Stimulated activated naive CD8-positive, alpha-beta T cell treated with anti-CD3 and anti-CD28 coated beads, Interleukin-15, amount 100 ng/mL, for 72 hours (primary cell): ENCODE measurements at regions not wholly inside any gene's neighbourhood (a gene's known extent, or its start where the extent isn't known, plus 50 kb on each side); places are given as distances from the start of the nearest gene placed in this dataset.
A peak's percentile ranks its signal among the peaks of the same experiment; 100 is the strongest.
"Not testable (repeated sequence)": the region's sequence is repeated elsewhere in the genome, so short reads cannot be mapped to it uniquely, and the experiment has no call there.

Source experiments
- ATAC-seq: fragments of 150-1000 bp; cut with Tn5 transposase; 2 replicates; pipeline ENCODE4 v1.10.0; 2021; ENCODE audit warnings: mild to moderate bottlenecking, moderate library complexity
- DNase-seq, 2 donors: peaks; one replicate each; pipeline ENCODE4 v3.0.0; 2021 to 2022
- H3K27ac Mint-ChIP-seq, 2 donors: one replicate each; pipeline ENCODE4 v1.8.0; 2022; ENCODE audit warnings: mild to moderate bottlenecking in 2 of 2, mixed read lengths in 2 of 2, moderate library complexity in 2 of 2
- H3K27me3 Mint-ChIP-seq: one replicate; pipeline ENCODE4 v1.8.0; 2022; ENCODE audit warnings: mixed read lengths
- H3K4me1 Mint-ChIP-seq: one replicate; pipeline ENCODE4 v1.8.0; 2022; ENCODE audit warnings: mild to moderate bottlenecking, mixed read lengths
- H3K4me3 Mint-ChIP-seq, 2 donors: one replicate each; pipeline ENCODE4 v1.8.0; 2022; ENCODE audit warnings: mild to moderate bottlenecking in 2 of 2, mixed read lengths in 2 of 2, moderate library complexity in 1 of 2
- H3K9me3 Mint-ChIP-seq, 2 donors: one replicate each; pipeline ENCODE4 v1.8.0; 2022; ENCODE audit warnings: mixed read lengths in 2 of 2

DNA sequence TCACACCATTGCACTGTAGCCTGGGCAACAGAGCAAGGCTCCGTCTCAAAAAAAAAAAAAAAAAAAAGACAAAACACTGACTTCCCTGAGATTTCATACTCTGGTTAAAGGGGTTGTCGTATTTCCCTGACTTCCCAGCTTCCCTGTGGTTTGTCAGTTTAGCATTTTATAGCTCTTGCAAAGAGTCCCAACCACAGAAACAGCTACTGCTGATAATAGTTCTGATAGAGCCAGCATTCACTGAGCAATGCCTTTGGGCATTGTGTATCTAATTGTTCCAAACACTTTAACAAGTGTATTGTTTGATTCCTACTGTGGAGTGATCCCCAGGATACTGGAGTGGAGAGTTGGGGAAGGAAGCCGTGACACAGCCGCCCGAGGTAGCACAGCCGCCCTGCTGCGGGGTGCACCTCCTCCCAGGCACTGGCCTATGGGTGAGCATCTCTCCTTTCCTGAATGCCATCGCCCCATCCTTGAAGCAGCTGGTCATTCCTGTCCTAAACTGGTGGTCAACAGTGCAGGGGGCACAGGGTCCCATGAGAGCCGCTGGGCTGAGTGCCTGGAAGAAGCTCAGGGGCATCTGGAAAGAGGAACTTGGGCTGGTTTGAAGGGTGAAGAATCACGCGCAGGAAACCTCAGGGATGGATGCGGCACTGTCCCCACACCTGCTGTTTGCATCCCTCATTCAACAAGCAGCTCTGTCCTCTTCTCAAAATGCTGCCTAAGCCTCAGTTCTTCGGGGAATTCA lies 81.0 kb upstream of the TMEM18 start:
- ATAC-seq (no peak), DNase-seq (no peak)
- Mint-ChIP-seq H3K27me3 (peaks cover 26% of the 10 kb centered on the region), H3K4me1 (peaks cover 8% of the 10 kb centered on the region), H3K27ac (no peak overlapping the region), H3K4me3 (no peak overlapping the region), H3K9me3 (peaks cover 0 to 4% of the 10 kb centered on the region in 2 donors)

GRCh38 chr2:753123-753522 lies 75.9 kb upstream of the TMEM18 start:
- Mint-ChIP-seq H3K9me3 (peaks cover 0 to 4% of the 10 kb centered on the region in 2 donors), H3K27me3 (peaks cover 44% of the 10 kb centered on the region), H3K4me3 (no peak overlapping the region), H3K4me1 (no peaks in the 10 kb centered on the region), H3K27ac (no peak overlapping the region)
- no peak for ATAC-seq
- no peak for DNase-seq

- no peak for ATAC-seq
Measured at GRCh38 chr2:751474-751873, 74.3 kb upstream of the TMEM18 start.

DNA sequence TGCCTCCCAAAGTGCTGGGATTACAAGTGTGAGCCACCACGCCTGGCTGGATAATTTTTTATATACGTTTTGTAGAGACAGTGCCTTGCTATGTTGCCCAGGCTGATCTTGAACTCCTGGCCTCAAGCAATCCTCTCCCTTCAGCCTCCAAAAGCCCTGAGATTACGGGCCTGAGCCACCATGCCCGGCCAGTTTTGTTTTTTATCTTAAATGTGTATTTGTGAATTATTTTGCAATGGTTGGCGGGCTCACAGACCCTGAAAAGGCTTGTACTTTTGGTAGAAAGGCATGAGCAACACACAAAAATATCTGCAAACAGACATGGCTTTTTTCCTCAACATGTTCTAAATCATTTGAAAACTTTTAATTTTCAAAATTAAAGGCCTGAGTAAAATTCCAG lies 73.4 kb upstream of the TMEM18 start:
- ATAC-seq (no peak), DNase-seq (no peak)
- H3K27me3 Mint-ChIP-seq: peaks cover 34% of the 10 kb centered on the region
- no peaks in the 10 kb centered on the region for H3K4me1 Mint-ChIP-seq
- H3K4me3 Mint-ChIP-seq: no peak overlapping the region
- H3K27ac Mint-ChIP-seq: no peak overlapping the region
- H3K9me3 Mint-ChIP-seq: peaks cover 0 to 2% of the 10 kb centered on the region in 2 donors

More at GRCh38 chr2:751474-751873, 74.3 kb upstream of the TMEM18 start:
- Mint-ChIP-seq H3K27ac (no peak overlapping the region), H3K9me3 (no peaks in the 10 kb centered on the region), H3K4me3 (no peak overlapping the region), H3K4me1 (no peaks in the 10 kb centered on the region), H3K27me3 (peaks cover 38% of the 10 kb centered on the region)
- no peak for DNase-seq

GRCh38 chr2:747762-748351 lies 70.7 kb upstream of the TMEM18 start:
- Mint-ChIP-seq H3K9me3 (peaks cover 0 to 5% of the 10 kb centered on the region in 2 donors), H3K4me3 (no peak overlapping the region), H3K4me1 (no peaks in the 10 kb centered on the region), H3K27ac (no peak overlapping the region), H3K27me3 (peaks cover 37% of the 10 kb centered on the region)
- DNase-seq: no peak
- no peak for ATAC-seq

DNA sequence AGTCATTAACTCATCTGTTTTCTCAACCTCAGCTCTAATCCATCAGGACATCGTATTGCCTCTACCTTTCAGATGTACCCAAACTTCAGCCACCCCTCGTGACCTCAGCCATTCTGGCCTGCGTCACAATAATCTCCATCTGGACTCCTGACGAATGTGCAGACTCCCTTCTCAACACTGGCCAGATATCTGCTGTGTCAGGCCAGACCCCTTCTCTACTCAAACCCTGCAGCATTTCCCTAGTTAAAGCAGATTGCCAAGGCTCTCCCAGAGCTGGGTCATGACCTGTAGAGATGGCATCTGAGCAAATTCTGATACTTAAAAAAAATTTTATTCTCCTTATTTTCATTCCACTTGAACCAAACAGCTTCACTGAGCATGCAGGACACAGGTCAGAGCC lies 69.5 kb upstream of the TMEM18 start:
- no peak overlapping the region for H3K27ac Mint-ChIP-seq
- H3K4me1 Mint-ChIP-seq: no peaks in the 10 kb centered on the region
- peaks cover 0 to 5% of the 10 kb centered on the region in 2 donors for H3K9me3 Mint-ChIP-seq
- H3K4me3 Mint-ChIP-seq: no peak overlapping the region
- DNase-seq: no peak
- peaks cover 40% of the 10 kb centered on the region for H3K27me3 Mint-ChIP-seq
- no peak for ATAC-seq

GRCh38 chr2:744088-744487 lies 66.9 kb upstream of the TMEM18 start:
- peaks cover 58% of the 10 kb centered on the region for H3K27me3 Mint-ChIP-seq
- ATAC-seq: no peak

DNA sequence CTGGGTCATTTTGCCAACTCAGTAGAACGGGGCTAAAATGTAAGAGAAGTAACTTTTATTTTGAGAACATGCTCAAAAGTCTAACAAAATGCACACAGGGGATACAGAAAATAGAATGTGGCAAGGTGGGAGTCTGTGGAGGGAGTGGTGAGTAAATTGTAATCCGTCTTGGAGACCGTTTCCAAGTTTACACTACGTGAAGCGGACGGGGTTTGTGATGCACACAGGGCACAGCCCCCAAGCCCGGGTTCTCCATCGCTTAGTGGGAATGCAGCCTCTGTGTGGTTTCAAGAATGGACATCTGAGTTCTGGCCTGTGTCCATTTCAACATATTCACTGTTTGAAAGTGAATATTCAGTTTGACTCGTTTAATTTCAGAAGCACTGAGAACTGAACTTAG lies 65.0 kb upstream of the TMEM18 start:
- H3K4me1 Mint-ChIP-seq: peaks cover 16% of the 10 kb centered on the region
- DNase-seq: no peak
- H3K9me3 Mint-ChIP-seq: peaks cover 0 to 5% of the 10 kb centered on the region in 2 donors
- ATAC-seq: no peak
- no peak overlapping the region for H3K27ac Mint-ChIP-seq
- H3K4me3 Mint-ChIP-seq: no peak overlapping the region
- peaks cover 65% of the 10 kb centered on the region for H3K27me3 Mint-ChIP-seq

More at GRCh38 chr2:744088-744487, 66.9 kb upstream of the TMEM18 start:
- no peak for DNase-seq
- Mint-ChIP-seq H3K27ac (no peak overlapping the region), H3K4me3 (no peak overlapping the region), H3K9me3 (peaks cover 0 to 5% of the 10 kb centered on the region in 2 donors), H3K4me1 (peaks cover 16% of the 10 kb centered on the region)

- H3K4me3 Mint-ChIP-seq: no peak overlapping the region
- no peak for ATAC-seq
- peaks cover 19% of the 10 kb centered on the region for H3K4me1 Mint-ChIP-seq
- H3K9me3 Mint-ChIP-seq: peaks cover 0 to 5% of the 10 kb centered on the region in 2 donors
- no peak for DNase-seq
- H3K27ac Mint-ChIP-seq: no peak overlapping the region
- peaks cover 70% of the 10 kb centered on the region for H3K27me3 Mint-ChIP-seq
Measured at GRCh38 chr2:741195-741496, 63.9 kb upstream of the TMEM18 start.

DNA sequence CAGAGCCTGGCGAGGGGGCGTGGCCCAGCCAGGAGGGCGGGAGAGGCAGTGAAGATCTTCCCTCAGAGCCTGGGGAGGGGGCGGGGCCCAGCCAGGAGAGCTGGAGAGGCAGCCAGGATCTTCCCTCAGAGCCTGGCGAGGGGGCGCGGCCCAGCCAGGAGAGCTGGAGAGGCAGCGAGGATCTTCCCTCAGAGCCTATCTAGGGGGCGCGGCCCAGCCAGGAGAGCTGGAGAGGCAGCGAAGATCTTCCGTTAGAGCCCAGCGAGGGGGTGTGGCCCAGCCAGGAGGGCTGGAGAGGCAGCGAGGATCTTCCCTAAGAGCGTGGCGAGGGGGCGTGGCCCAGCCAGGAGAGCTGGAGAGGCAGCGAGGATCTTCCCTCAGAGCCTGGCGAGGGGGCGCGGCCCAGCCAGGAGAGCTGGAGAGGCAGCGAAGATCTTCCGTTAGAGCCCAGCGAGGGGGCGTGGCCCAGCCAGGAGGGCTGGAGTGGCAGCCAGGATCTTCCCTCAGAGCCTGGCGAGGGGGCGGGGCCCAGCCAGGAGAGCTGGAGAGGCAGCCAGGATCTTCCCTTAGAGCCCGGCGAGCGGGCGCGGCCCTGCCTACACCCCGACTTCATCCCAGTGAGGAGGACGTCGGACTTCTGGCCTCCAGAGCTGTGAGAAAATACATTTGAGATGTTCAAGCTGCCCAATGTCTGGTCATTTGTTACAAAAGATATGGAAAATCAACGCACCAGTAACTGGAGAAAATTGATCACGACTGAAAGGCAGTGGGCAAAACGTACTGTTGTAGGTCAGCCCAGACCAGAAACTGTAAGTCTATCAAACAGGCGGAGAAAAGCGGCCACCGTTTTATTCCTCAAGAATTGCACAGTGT lies 63.4 kb upstream of the TMEM18 start:
- peaks cover 75% of the 10 kb centered on the region for H3K27me3 Mint-ChIP-seq
- not testable (repeated sequence) for DNase-seq

GRCh38 chr2:739864-740321 lies 62.7 kb upstream of the TMEM18 start:
- H3K4me3 Mint-ChIP-seq: peak overlapping the region; percentile 83 to 85
- ATAC-seq, DNase-seq, H3K9me3 Mint-ChIP-seq, H3K27ac Mint-ChIP-seq: not testable (repeated sequence)
- peaks cover 70% of the 10 kb centered on the region for H3K27me3 Mint-ChIP-seq
- H3K4me1 Mint-ChIP-seq: peaks cover 25% of the 10 kb centered on the region

More for the DNA sequence above, 63.4 kb upstream of the TMEM18 start:
- Mint-ChIP-seq H3K4me3 (peak overlapping the region; percentile 83 to 85), H3K4me1 (peaks cover 24% of the 10 kb centered on the region)
- not testable (repeated sequence) for ATAC-seq, H3K9me3 Mint-ChIP-seq, H3K27ac Mint-ChIP-seq

GRCh38 chr2:736939-737338 lies 59.7 kb upstream of the TMEM18 start:
- DNase-seq (no peak), ATAC-seq (no peak)
- Mint-ChIP-seq H3K4me3 (no peak overlapping the region), H3K4me1 (peaks cover 25% of the 10 kb centered on the region), H3K9me3 (no peaks in the 10 kb centered on the region), H3K27me3 (peaks cover 55% of the 10 kb centered on the region), H3K27ac (no peak overlapping the region)

DNA sequence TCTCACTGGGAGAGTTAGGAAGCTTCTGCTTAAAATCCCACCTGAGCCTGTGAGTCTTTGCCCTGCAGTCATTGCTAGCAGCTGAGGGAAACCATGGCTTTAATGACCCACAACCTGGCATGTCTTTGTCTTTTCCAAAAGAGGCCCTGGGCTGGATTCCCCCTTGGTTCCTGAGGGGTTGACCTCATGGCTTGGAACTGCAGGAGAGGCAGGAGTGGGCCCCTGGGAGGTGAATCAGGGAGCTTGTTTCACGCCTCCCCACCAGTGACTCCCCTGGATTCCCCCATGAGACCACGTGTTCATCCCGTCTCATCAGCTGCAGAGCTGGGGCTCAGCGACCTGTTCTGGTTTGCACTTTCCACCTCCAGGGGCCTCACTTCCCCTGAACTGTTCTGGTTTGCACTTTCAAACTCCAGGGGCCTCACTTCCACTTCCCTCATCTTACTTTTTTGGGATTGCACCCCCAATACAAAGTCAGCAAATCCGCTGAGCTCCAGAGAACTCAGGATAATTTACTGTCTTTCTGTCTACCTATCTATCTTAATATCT lies 58.5 kb upstream of the TMEM18 start:
- no peak overlapping the region for H3K27ac Mint-ChIP-seq
- ATAC-seq: peak; percentile 39

GRCh38 chr2:734496-734895 lies 57.3 kb upstream of the TMEM18 start:
- ATAC-seq: no peak
- Mint-ChIP-seq H3K27ac (no peak overlapping the region), H3K4me1 (peaks cover 12% of the 10 kb centered on the region), H3K9me3 (no peaks in the 10 kb centered on the region), H3K4me3 (no peak overlapping the region), H3K27me3 (peaks cover 47% of the 10 kb centered on the region)
- no peak for DNase-seq

More for the DNA sequence above, 58.5 kb upstream of the TMEM18 start:
- DNase-seq: no peak
- Mint-ChIP-seq H3K4me1 (peaks cover 25% of the 10 kb centered on the region), H3K9me3 (no peaks in the 10 kb centered on the region), H3K4me3 (no peak overlapping the region), H3K27me3 (peaks cover 54% of the 10 kb centered on the region)

- ATAC-seq (peak; percentile 26), DNase-seq (no peak)
- H3K27me3 Mint-ChIP-seq: peaks cover 51% of the 10 kb centered on the region
- no peak overlapping the region for H3K4me3 Mint-ChIP-seq
- no peaks in the 10 kb centered on the region for H3K9me3 Mint-ChIP-seq
- no peak overlapping the region for H3K27ac Mint-ChIP-seq
- H3K4me1 Mint-ChIP-seq: peaks cover 9% of the 10 kb centered on the region
Measured at GRCh38 chr2:733495-733894, 56.3 kb upstream of the TMEM18 start.
